ENCODE measurements at regions not wholly inside any gene's neighbourhood (a gene's known extent, or its start where the extent isn't known, plus 50 kb on each side); places are given as distances from the start of the nearest gene placed in this dataset.

- no peak for TF ChIP-seq CTCF (IDR thresholded peaks at IDR 0.05)
- Histone ChIP-seq H3K27me3 (replicated peaks; ENCODE audit: insufficient read depth) (no peaks in the 10 kb centered on the region), H3K9me3 (no peaks in the 10 kb centered on the region), H3K4me3 (no peak overlapping the region), H3K36me3 (no peaks in the 10 kb centered on the region), H3K4me1 (ENCODE audit: control insufficient read depth in 1 of 2, low read depth in 2 of 2) (no peaks in the 10 kb centered on the region), H3K27ac (no peak overlapping the region)
- DNase-seq (ENCODE audit: low spot score) (no peak), ATAC-seq (ENCODE audit: insufficient number of reproducible peaks, low FRiP score, low read depth) (no peak)
Observed at GRCh38 chr6:100230953-100231316, 233.8 kb downstream of the SIM1 start.

GRCh38 chr6:100230115-100230952 is 234.4 kb downstream of the SIM1 start:
- H3K4me3 ChIP-seq: no peak overlapping the region
- H3K27me3 ChIP-seq (replicated peaks; ENCODE audit: insufficient read depth): no peaks in the 10 kb centered on the region
- no peak for TF ChIP-seq CTCF (IDR thresholded peaks at IDR 0.05)
- no peak overlapping the region for H3K27ac ChIP-seq
- no peaks in the 10 kb centered on the region for H3K4me1 ChIP-seq (ENCODE audit: control insufficient read depth in 1 of 2, low read depth in 2 of 2)
- no peaks in the 10 kb centered on the region for H3K36me3 ChIP-seq
- ATAC-seq (ENCODE audit: insufficient number of reproducible peaks, low FRiP score, low read depth) (no peak), DNase-seq (ENCODE audit: low spot score) (no peak)
- H3K9me3 ChIP-seq: no peaks in the 10 kb centered on the region

GRCh38 chr6:100229512-100229911 is 235.2 kb downstream of the SIM1 start:
- no peaks in the 10 kb centered on the region for H3K4me1 ChIP-seq (ENCODE audit: control insufficient read depth in 1 of 2, low read depth in 2 of 2)
- H3K9me3 ChIP-seq: no peaks in the 10 kb centered on the region
- no peak for TF ChIP-seq CTCF (IDR thresholded peaks at IDR 0.05)
- H3K4me3 ChIP-seq: peak overlapping the region; percentile 75
- DNase-seq (ENCODE audit: low spot score): no peak
- H3K27me3 ChIP-seq (replicated peaks; ENCODE audit: insufficient read depth): no peaks in the 10 kb centered on the region
- no peaks in the 10 kb centered on the region for H3K36me3 ChIP-seq
- H3K27ac ChIP-seq: no peak overlapping the region
- no peak for ATAC-seq (ENCODE audit: insufficient number of reproducible peaks, low FRiP score, low read depth)

GRCh38 chr6:100228834-100229441 is 234.9 kb upstream of the MCHR2 start:
- TF ChIP-seq CTCF (IDR thresholded peaks at IDR 0.05): peak; percentile 17
- H3K27ac ChIP-seq: no peak overlapping the region
- peak overlapping the region; percentile 75 for H3K4me3 ChIP-seq

GRCh38 chr6:100228437-100228833 is 234.4 kb upstream of the MCHR2 start:
- no peaks in the 10 kb centered on the region for H3K27me3 ChIP-seq (replicated peaks; ENCODE audit: insufficient read depth)
- H3K27ac ChIP-seq: no peak overlapping the region
- H3K4me3 ChIP-seq: peak overlapping the region; percentile 75
- no peak for ATAC-seq (ENCODE audit: insufficient number of reproducible peaks, low FRiP score, low read depth)
- DNase-seq (ENCODE audit: low spot score): no peak
- no peaks in the 10 kb centered on the region for H3K9me3 ChIP-seq
- no peak for TF ChIP-seq CTCF (IDR thresholded peaks at IDR 0.05)
- no peaks in the 10 kb centered on the region for H3K36me3 ChIP-seq
- H3K4me1 ChIP-seq (ENCODE audit: control insufficient read depth in 1 of 2, low read depth in 2 of 2): no peaks in the 10 kb centered on the region

More at GRCh38 chr6:100228834-100229441, 234.9 kb upstream of the MCHR2 start:
- Histone ChIP-seq H3K4me1 (ENCODE audit: control insufficient read depth in 1 of 2, low read depth in 2 of 2) (no peaks in the 10 kb centered on the region), H3K36me3 (no peaks in the 10 kb centered on the region), H3K27me3 (replicated peaks; ENCODE audit: insufficient read depth) (no peaks in the 10 kb centered on the region), H3K9me3 (no peaks in the 10 kb centered on the region)
- no peak for DNase-seq (ENCODE audit: low spot score)
- peak; percentile 48 for ATAC-seq (ENCODE audit: insufficient number of reproducible peaks, low FRiP score, low read depth)

All from thoracic aorta (tissue), 2 donors.